SK-N-SH (cell line): ENCODE measurements at regions not wholly inside any gene's neighbourhood (a gene's known extent, or its start where the extent isn't known, plus 50 kb on each side); places are given as distances from the start of the nearest gene placed in this dataset.

ENCODE experiments used
- CTCF ChIA-PET: fragments of 300-600, 350-600 bp; formaldehyde crosslinking; extraction: SDS; loops from one replicate; lab custom pipeline; 2021; lab: Yijun Ruan, JAX
- POLR2A ChIA-PET: fragments of 350-600 bp; sonication (Branson Sonifier 250); formaldehyde crosslinking; extraction: SDS; loops from one replicate; lab custom pipeline; 2020; ENCODE audit warnings: antibody characterized with exemption, inconsistent platforms; lab: Yijun Ruan, JAX
- DNase-seq: peaks from one replicate; pipeline ENCODE4 v3.0.0; 2012
- H2AFZ ChIP-seq: fragments of 200-600 bp; sonication (generic); 2 replicates; pipeline ENCODE4 v1.8.1; 2016; ENCODE audit warnings: antibody characterized with exemption, mild to moderate bottlenecking, low read depth
- H3F3A ChIP-seq: fragments of 200-600 bp; sonication (generic); replicated peaks from 2 replicates; pipeline ENCODE3; 2016; ENCODE audit warnings: antibody characterized with exemption, mild to moderate bottlenecking; ENCODE audit not compliant: insufficient read depth
- H3K27ac ChIP-seq, 2 experiments: fragments of 200-500 bp in 1 of 2; fragments of 200-600 bp in 1 of 2; sonication (Bioruptor generic) in 1 of 2; sonication (generic), shearing (Covaris generic) in 1 of 2; 2 replicates each; pipeline versions ENCODE4 v1.5.1 to v1.6.1; 2014 to 2016; ENCODE audit warnings: low read depth in 2 of 2, inconsistent platforms in 1 of 2, low read length in 1 of 2, mild to moderate bottlenecking in 1 of 2, mixed read lengths in 1 of 2
- H3K27me3 ChIP-seq: fragments of 200-600 bp; sonication (generic), shearing (Covaris generic); 2 replicates; pipeline ENCODE4 v1.6.1; 2016; ENCODE audit warnings: mixed run types; ENCODE audit not compliant: insufficient read depth
- H3K36me3 ChIP-seq, 2 experiments: fragments of 200-500 bp in 1 of 2; fragments of 200-600 bp in 1 of 2; sonication (Bioruptor generic) in 1 of 2; sonication (generic) in 1 of 2; replicated peaks in 1 of 2; 2 replicates each; pipeline versions ENCODE3 to v1.5.1; 2014 to 2016; ENCODE audit warnings: low read length in 1 of 2, mild to moderate bottlenecking in 1 of 2; ENCODE audit not compliant: insufficient read depth in 2 of 2, control insufficient read depth in 1 of 2
- H3K4me1 ChIP-seq, 2 experiments: fragments of 200-500 bp in 1 of 2; fragments of 200-600 bp in 1 of 2; sonication (Bioruptor generic) in 1 of 2; sonication (generic), shearing (Covaris generic) in 1 of 2; 2 replicates each; pipeline versions ENCODE4 v1.5.1 to v1.6.1; 2014 to 2016; ENCODE audit warnings: low read depth in 1 of 2, low read length in 1 of 2, mixed run types in 1 of 2; ENCODE audit not compliant: insufficient read depth in 2 of 2, control insufficient read depth in 1 of 2
- H3K4me2 ChIP-seq: fragments of 200-600 bp; sonication (generic), shearing (Covaris generic); 2 replicates; pipeline ENCODE4 v1.6.1; 2017; ENCODE audit warnings: mixed run types
- H3K4me3 ChIP-seq, 2 experiments: fragments of 200-500 bp in 1 of 2; fragments of 200-600 bp in 1 of 2; sonication (Bioruptor generic) in 1 of 2; sonication (generic), shearing (Covaris generic) in 1 of 2; 2 replicates each; pipeline versions ENCODE4 v1.5.1 to v1.8.1; 2014 to 2016; ENCODE audit warnings: low read depth in 2 of 2, inconsistent platforms in 1 of 2, low read length in 1 of 2, mild to moderate bottlenecking in 1 of 2, mixed read lengths in 1 of 2, moderate library complexity in 1 of 2
- H3K79me2 ChIP-seq: fragments of 200-600 bp; sonication (generic); 2 replicates; pipeline ENCODE4 v1.8.1; 2017; ENCODE audit warnings: mild to moderate bottlenecking; ENCODE audit not compliant: insufficient read depth
- H3K9ac ChIP-seq: fragments of 200-600 bp; sonication (generic); 2 replicates; pipeline ENCODE4 v1.6.1; 2017; ENCODE audit warnings: mixed run types
- H3K9me2 ChIP-seq: fragments of 200-600 bp; sonication (generic); 2 replicates; pipeline ENCODE4 v1.6.1; 2017; ENCODE audit warnings: mixed run types
- H3K9me3 ChIP-seq: fragments of 200-600 bp; sonication (generic); 2 replicates; pipeline ENCODE4 v1.6.1; 2017; ENCODE audit warnings: mixed run types, mild to moderate bottlenecking, moderate library complexity
- H4K20me1 ChIP-seq: fragments of 200-600 bp; sonication (generic); 2 replicates; pipeline ENCODE4 v1.6.1; 2017; ENCODE audit warnings: mild to moderate bottlenecking, mixed run types; ENCODE audit not compliant: insufficient read depth
- CHD2 ChIP-seq: fragments of 150-350 bp; IDR thresholded peaks from 2 replicates; pipeline ENCODE4 v1.6.1; 2018; ENCODE audit warnings: low read length; ENCODE audit not compliant: partially characterized antibody
- EP300 ChIP-seq, 2 experiments: IDR thresholded peaks; 2 replicates each; pipeline versions ENCODE4 v1.4.0 to v1.6.1; 2012; ENCODE audit warnings: borderline replicate concordance in 1 of 2, low read depth in 1 of 2, low read length in 1 of 2
- FOXM1 ChIP-seq: IDR thresholded peaks from 2 replicates; pipeline ENCODE4 v1.4.0; 2012; ENCODE audit warnings: low read depth, mild to moderate bottlenecking
- GATA2 ChIP-seq: sonication (generic); formaldehyde crosslinking; IDR thresholded peaks from 2 replicates; pipeline ENCODE4 v1.5.0; 2020; ENCODE audit warnings: mild to moderate bottlenecking, missing genetic modification reagents
- JUND ChIP-seq: IDR thresholded peaks from 2 replicates; pipeline ENCODE4 v1.4.0; 2012
- MXI1 ChIP-seq: IDR thresholded peaks from 2 replicates; pipeline ENCODE4 v1.6.1; 2012; ENCODE audit warnings: mild to moderate bottlenecking, low read depth, low read length, improper control_type of control experiment
- NRF1 ChIP-seq: IDR thresholded peaks from 2 replicates; pipeline ENCODE4 v1.6.1; 2012; ENCODE audit warnings: low read depth, mild to moderate bottlenecking, low read length
- RAD21 ChIP-seq: IDR thresholded peaks from 2 replicates; pipeline ENCODE4 v1.6.1; 2012; ENCODE audit warnings: mild to moderate bottlenecking, low read length
- RFX5 ChIP-seq: IDR thresholded peaks from 2 replicates; pipeline ENCODE4 v1.6.1; 2012; ENCODE audit warnings: mild to moderate bottlenecking, improper control_type of control experiment, low read length
- SIN3A ChIP-seq: IDR thresholded peaks from 2 replicates; pipeline ENCODE4 v1.6.1; 2012; ENCODE audit warnings: low read depth, mild to moderate bottlenecking, low read length, moderate library complexity, borderline replicate concordance
- TAF1 ChIP-seq: IDR thresholded peaks from 2 replicates; pipeline ENCODE4 v1.6.1; 2012; ENCODE audit warnings: low read depth, mild to moderate bottlenecking, low read length, moderate library complexity, borderline replicate concordance
- TCF12 ChIP-seq: IDR thresholded peaks from 2 replicates; pipeline ENCODE4 v1.4.0; 2012
- TEAD4 ChIP-seq: IDR thresholded peaks from 2 replicates; pipeline ENCODE4 v1.4.0; 2012; ENCODE audit warnings: mild to moderate bottlenecking, borderline replicate concordance; ENCODE audit not compliant: insufficient read depth
- YY1 ChIP-seq: IDR thresholded peaks from 2 replicates; pipeline ENCODE4 v1.4.0; 2012; ENCODE audit warnings: low read depth, mild to moderate bottlenecking
- WGBS: methylation state at CpG from one replicate; pipeline ENCODE4 v1.1.6; 2017; ENCODE audit warnings: low lambda C conversion rate; 5-methylcytosine and 5-hydroxymethylcytosine counted together
- TF ChIP-seq, protein P1 (sequence below): fragments of 150-350 bp; IDR thresholded peaks from 2 replicates; pipeline ENCODE4 v1.6.1; 2017; ENCODE audit warnings: antibody characterized with exemption, low read length, low read depth, borderline replicate concordance
- TF ChIP-seq, protein P2 (sequence below): fragments of 200-600 bp; sonication (generic); IDR thresholded peaks from 2 replicates; pipeline ENCODE4 v1.6.1; 2017; ENCODE audit warnings: antibody characterized with exemption, mild to moderate bottlenecking, moderate library complexity
- TF ChIP-seq, protein P3 (sequence below): IDR thresholded peaks from 2 replicates; pipeline ENCODE4 v1.4.0; 2012; ENCODE audit warnings: low read depth, borderline replicate concordance

- Histone ChIP-seq H2AFZ (no peak overlapping the region), H3K4me2 (no peak overlapping the region), H3K36me3 (no peaks in the 10 kb centered on the region), H3K4me3 (no peak overlapping the region), H3K9ac (no peak overlapping the region), H3F3A (no peaks in the 10 kb centered on the region), H3K79me2 (no peaks in the 10 kb centered on the region), H4K20me1 (no peaks in the 10 kb centered on the region), H3K27ac (no peak overlapping the region), H3K9me3 (peaks cover 11% of the 10 kb centered on the region), H3K27me3 (no peaks in the 10 kb centered on the region), H3K4me1 (no peaks in the 10 kb centered on the region), H3K9me2 (no peaks in the 10 kb centered on the region)
- WGBS: 67% methylated on average over 21 of the region's 21 CpGs
- TF ChIP-seq YY1 (no peak), RAD21 (no peak), TAF1 (no peak), TEAD4 (no peak), JUND (no peak), MXI1 (no peak), GATA2 (no peak), CHD2 (no peak), SIN3A (no peak), NRF1 (no peak), TCF12 (no peak)
- TF ChIP-seq, protein P1, sequence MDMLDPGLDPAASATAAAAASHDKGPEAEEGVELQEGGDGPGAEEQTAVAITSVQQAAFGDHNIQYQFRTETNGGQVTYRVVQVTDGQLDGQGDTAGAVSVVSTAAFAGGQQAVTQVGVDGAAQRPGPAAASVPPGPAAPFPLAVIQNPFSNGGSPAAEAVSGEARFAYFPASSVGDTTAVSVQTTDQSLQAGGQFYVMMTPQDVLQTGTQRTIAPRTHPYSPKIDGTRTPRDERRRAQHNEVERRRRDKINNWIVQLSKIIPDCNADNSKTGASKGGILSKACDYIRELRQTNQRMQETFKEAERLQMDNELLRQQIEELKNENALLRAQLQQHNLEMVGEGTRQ: no peak
- ChIA-PET POLR2A (no interaction called here), CTCF (no interaction called here)
- DNase-seq: no peak
Observed at GRCh38 chr7:145324081-145324480, 488.2 kb upstream of the TPK1 start.

- no peaks in the 10 kb centered on the region for H3K4me1 ChIP-seq
- H3K4me3 ChIP-seq: no peak overlapping the region
- H4K20me1 ChIP-seq: no peaks in the 10 kb centered on the region
- H2AFZ ChIP-seq: no peak overlapping the region
- no peak overlapping the region for H3K27ac ChIP-seq
- H3K79me2 ChIP-seq: no peaks in the 10 kb centered on the region
- no peak for DNase-seq
- CTCF ChIA-PET: no interaction called here
- TF ChIP-seq RFX5: no peak
- TF ChIP-seq FOXM1: no peak
- TF ChIP-seq GATA2: no peak
- TF ChIP-seq, protein P2, sequence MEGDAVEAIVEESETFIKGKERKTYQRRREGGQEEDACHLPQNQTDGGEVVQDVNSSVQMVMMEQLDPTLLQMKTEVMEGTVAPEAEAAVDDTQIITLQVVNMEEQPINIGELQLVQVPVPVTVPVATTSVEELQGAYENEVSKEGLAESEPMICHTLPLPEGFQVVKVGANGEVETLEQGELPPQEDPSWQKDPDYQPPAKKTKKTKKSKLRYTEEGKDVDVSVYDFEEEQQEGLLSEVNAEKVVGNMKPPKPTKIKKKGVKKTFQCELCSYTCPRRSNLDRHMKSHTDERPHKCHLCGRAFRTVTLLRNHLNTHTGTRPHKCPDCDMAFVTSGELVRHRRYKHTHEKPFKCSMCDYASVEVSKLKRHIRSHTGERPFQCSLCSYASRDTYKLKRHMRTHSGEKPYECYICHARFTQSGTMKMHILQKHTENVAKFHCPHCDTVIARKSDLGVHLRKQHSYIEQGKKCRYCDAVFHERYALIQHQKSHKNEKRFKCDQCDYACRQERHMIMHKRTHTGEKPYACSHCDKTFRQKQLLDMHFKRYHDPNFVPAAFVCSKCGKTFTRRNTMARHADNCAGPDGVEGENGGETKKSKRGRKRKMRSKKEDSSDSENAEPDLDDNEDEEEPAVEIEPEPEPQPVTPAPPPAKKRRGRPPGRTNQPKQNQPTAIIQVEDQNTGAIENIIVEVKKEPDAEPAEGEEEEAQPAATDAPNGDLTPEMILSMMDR: no peak
- TF ChIP-seq, protein P3, sequence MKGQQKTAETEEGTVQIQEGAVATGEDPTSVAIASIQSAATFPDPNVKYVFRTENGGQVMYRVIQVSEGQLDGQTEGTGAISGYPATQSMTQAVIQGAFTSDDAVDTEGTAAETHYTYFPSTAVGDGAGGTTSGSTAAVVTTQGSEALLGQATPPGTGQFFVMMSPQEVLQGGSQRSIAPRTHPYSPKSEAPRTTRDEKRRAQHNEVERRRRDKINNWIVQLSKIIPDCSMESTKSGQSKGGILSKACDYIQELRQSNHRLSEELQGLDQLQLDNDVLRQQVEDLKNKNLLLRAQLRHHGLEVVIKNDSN: no peak
- TF ChIP-seq EP300 (IDR thresholded peaks at IDR 0.05; ENCODE audit: borderline replicate concordance in 1 of 2, low read depth in 1 of 2, low read length in 1 of 2): no peak
- no peaks in the 10 kb centered on the region for H3K27me3 ChIP-seq
- no peak overlapping the region for H3K9ac ChIP-seq
- peaks cover 5% of the 10 kb centered on the region; the same call in 1 of the 2 replicates for H3K9me3 ChIP-seq
- no peaks in the 10 kb centered on the region for H3K9me2 ChIP-seq
- 15% methylated on average over 2 of the region's 2 CpGs for WGBS
- no peak overlapping the region for H3K4me2 ChIP-seq
- POLR2A ChIA-PET: no interaction called here
- H3K36me3 ChIP-seq: no peaks in the 10 kb centered on the region
- no peaks in the 10 kb centered on the region for H3F3A ChIP-seq
Observed at GRCh38 chr7:145313551-145313950, 477.7 kb upstream of the TPK1 start.
